ENCODE measurements at regions not wholly inside any gene's neighbourhood (a gene's known extent, or its start where the extent isn't known, plus 50 kb on each side); places are given as distances from the start of the nearest gene placed in this dataset.

DNA sequence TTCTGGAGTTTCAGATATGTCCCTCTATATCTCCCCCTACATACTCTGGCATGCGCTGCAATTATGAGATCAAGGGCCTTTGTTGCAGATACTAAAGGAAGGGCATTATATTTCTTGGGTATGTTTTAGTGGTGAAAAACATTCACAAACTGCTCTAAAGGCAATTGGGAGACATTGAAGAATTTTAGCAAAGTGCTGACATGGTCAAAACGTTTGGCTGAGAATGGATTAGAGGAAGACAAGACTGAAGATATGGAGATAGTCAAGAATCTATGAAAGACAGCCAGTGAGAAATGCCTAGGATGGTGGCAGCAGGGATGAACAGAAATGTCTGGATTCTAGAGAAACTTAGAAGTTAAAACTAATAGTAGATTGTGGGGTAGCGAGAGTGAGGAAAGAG, 104.5 kb upstream of the CABCOCO1 start:
- DNase-seq: no peak
- in situ Hi-C loops (cut with HindIII; ENCODE audit: low pct_ligation_motif_present, low pct_unique_long_range_greater_than_20kb, low sequenced_read_pairs): no loop called here

DNA sequence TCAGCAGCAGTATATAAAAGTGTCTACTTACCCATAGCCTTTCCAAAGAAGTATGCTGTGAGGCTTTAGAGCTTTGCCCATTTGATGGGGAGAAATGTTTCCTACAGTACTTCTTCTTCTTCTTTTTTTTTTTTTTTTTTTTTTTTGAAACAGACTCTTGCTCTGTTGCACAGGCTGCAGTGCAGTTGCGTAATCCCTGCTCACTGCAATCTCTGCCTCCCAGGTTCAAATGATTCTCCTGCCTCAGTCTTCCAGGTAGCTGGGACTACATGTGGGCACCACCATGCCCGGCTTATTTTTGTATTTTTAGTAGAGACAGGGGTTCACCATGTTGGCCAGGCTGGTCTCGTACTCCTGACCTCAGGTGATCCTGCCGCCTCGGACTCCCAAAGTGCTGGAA, 101.7 kb upstream of the TMEM26 start:
- no peak for DNase-seq
- in situ Hi-C loops (cut with HindIII; ENCODE audit: low pct_ligation_motif_present, low pct_unique_long_range_greater_than_20kb, low sequenced_read_pairs): no loop called here

DNA sequence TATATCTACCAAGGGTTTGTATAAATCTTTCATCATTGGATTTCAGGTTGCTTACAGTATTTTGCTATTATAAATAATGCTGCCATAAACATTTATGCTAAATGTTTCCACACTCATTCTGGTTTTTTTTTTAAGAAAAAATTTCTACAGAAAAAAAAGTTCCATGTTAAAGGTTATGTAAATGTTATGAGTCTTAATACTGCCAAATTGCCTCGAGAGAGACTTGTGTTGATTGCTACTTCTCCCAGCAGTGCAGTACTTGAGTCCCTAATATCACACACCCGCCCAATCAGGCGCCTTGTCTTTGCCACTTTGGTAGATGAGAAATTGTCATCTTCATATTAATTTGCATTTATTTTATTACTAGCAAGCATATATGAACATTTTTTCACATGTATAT, 96.7 kb upstream of the TMEM26 start:
- in situ Hi-C loops (cut with HindIII; ENCODE audit: low pct_ligation_motif_present, low pct_unique_long_range_greater_than_20kb, low sequenced_read_pairs): no loop called here

DNA sequence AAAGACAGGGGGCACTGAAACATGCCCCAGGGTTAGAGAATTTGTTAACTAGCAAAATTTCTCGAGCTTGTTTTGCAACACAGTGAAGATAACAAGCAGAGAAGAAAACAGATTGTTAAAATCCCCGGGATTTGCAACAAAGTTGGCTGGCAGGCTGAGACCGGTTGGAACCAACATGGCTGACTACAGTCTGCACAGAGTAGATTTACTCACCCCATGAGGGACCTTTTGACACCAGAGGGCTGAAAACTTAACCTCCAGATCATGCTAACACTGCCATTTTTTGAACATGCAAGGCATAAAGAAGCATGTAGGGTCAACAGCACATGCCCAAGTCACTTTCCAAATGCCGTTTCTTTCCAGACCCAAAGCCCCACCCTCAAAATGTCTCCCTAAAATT, 95.2 kb upstream of the TMEM26 start:
- DNase-seq: no peak

More for the DNA sequence above, 96.7 kb upstream of the TMEM26 start:
- no peak for DNase-seq

DNA sequence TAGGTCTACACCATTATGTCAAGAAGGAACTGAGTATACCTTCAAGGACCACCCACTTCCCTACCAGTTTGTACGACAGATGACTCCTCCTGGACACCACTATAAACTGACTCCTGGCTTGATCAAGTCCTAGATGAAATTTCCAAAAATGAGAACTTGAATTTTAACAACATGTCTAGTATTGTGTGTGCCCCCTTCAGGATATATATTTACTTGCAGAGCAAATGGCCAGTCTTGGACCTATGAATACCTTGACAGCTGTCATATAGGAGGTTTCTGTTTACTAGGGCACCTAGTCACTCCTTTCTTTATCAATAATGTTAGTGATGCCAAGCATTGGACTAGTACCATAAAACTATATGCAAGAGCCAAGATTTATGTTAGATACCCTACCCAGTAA, 94.1 kb upstream of the TMEM26 start:
- in situ Hi-C loops (cut with HindIII; ENCODE audit: low pct_ligation_motif_present, low pct_unique_long_range_greater_than_20kb, low sequenced_read_pairs): no loop called here
- DNase-seq: no peak

More for the DNA sequence above, 95.2 kb upstream of the TMEM26 start:
- in situ Hi-C loops (cut with HindIII; ENCODE audit: low pct_ligation_motif_present, low pct_unique_long_range_greater_than_20kb, low sequenced_read_pairs): no loop called here

DNA sequence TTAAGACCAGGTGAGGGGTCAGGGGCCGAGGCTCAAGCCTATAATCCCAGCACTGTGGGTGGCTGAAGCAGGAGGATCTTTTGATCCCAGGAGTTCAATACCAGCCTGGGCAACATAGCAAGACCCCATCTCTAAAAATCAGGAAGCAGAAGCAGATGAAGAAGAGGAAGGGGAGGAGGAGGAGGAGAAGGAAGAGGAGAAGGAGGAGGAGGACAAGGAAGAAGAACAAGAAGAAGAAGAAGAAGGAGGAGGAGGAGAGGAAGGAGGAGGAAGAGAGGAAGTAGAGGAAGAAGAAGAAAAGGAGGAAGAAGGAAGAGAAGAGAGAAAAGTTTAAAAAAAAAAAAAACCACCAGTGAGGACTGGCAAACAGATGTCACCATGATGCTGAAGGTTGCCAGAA, 92.0 kb upstream of the TMEM26 start:
- in situ Hi-C loops (cut with HindIII; ENCODE audit: low pct_ligation_motif_present, low pct_unique_long_range_greater_than_20kb, low sequenced_read_pairs): no loop called here
- no peak for DNase-seq

DNA sequence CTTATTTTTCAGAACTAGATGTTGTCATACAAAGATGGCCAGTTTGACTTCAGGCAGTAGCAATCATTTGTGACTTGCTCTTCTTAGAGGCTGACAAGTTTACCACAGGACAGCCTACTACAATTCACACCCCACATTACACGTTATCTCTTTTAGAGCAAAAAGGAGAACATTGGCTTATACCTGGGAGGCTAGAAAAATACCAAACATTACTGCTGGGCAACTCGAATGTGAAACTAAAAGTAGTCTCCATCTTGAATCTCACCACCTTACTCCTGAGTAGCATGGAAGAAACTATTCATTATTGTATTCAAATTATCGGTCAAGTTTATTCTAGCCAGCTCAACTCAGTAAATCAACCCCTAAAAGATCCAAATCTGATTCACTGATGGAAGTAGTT, 90.7 kb upstream of the TMEM26 start:
- in situ Hi-C loops (cut with HindIII; ENCODE audit: low pct_ligation_motif_present, low pct_unique_long_range_greater_than_20kb, low sequenced_read_pairs): no loop called here
- no peak for DNase-seq

DNA sequence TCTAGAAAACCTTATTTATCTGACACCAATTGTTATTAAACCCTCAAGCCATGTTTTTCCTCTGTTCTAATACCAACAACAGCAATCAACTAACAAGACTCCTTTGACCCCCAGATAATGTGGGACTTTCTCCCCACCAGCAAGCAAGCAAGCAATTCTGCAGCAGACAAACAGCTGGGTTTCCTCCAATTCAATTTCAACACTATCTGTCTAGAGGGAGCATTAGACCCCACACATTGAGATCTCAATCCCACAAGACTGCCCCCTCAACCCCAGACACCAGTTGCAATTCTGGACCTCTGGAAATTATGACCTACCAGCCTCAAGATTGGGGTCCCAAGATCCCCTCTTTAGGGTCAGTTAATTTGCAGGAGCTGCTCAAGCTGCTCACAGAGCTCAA, 89.4 kb upstream of the TMEM26 start:
- in situ Hi-C loops (cut with HindIII; ENCODE audit: low pct_ligation_motif_present, low pct_unique_long_range_greater_than_20kb, low sequenced_read_pairs): no loop called here
- no peak for DNase-seq

DNA sequence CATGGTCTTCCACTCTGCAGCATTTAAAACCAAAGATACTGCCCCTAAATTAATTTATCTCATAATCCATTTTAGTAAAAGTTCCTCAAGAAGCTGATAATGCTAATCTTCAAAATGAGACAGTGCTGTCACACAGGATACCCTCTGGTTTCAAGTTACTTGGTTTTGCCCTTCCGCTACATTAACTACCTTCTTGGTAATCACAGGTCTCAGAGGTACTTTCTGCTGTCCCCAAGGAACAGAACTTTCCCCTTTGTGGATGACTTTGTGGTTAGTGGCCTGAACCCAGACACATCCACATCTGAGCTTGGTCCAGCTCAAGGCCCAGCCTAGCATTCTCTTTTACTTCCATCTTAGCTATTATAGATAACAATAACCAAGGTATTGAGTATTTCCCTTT, 88.8 kb upstream of the TMEM26 start:
- in situ Hi-C loops (cut with HindIII; ENCODE audit: low pct_ligation_motif_present, low pct_unique_long_range_greater_than_20kb, low sequenced_read_pairs): no loop called here
- DNase-seq: no peak

DNA sequence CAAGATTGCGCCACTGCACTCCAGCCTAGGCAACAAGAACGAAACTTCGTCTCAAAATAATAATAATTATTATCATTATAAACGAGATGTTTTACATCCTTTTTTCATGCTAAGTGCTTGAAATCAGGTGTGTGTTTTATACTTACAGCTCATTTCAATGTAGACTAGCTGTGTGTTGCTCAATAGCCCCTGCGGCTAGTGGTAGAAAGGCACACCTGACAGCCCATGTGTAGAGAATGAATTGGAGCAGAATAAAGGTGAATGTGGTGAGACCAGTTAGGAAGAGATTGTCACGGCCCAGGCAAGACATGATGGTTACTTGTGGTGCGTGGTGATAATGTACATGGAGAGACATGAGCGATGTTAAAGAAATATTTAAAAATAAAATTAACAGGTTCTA, 86.7 kb upstream of the TMEM26 start:
- in situ Hi-C loops (cut with HindIII; ENCODE audit: low pct_ligation_motif_present, low pct_unique_long_range_greater_than_20kb, low sequenced_read_pairs): no loop called here
- DNase-seq: no peak

DNA sequence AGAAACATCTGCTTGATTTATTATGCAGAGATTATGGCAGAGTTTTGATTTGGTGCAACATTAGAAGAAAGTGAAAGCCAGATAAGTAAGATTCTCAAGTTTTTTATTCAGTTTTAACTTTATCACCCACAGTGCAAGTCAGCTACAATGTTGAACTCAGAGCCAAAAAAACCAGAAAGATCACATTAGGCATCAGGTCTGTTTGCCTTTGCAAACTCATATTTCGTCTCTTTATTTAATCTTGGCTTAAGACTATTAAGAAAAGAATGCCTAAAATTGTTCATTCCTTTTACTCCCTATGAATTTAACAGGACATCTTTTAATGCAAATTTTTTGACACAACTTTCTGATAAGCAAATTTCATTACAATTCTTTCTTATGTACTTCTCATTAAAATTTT, 76.0 kb upstream of the TMEM26 start:
- no peak for DNase-seq
- in situ Hi-C loops (cut with HindIII; ENCODE audit: low pct_ligation_motif_present, low pct_unique_long_range_greater_than_20kb, low sequenced_read_pairs): no loop called here

DNA sequence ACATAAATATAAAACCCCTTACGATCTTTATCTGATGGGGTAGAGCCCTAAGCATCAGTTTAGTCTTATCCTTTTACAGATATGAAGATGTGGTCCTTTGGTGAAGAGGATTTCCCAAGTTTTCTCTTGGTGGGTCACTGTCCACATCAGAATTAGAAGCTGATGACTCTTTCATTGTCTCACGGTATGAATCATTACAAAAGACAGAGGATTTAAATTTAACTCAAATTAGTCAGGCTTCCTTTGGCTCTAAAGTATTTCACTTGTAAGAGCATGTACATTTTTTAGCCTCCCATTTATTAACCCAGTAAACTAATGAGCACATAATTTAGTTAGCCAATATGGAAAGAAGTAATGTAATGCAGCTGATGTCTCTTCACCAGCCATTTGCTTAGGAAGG, 49.9 kb upstream of the TMEM26 start:
- in situ Hi-C loops (cut with HindIII; ENCODE audit: low pct_ligation_motif_present, low pct_unique_long_range_greater_than_20kb, low sequenced_read_pairs): no loop called here
- no peak for DNase-seq
